ENCODE measurements at regions not wholly inside any gene's neighbourhood (a gene's known extent, or its start where the extent isn't known, plus 50 kb on each side); places are given as distances from the start of the nearest gene placed in this dataset.

GRCh38 chr13:111448504-111448903 lies 128.1 kb downstream of the TEX29 start:
- DNase-seq (ENCODE audit: low spot score) (no peak), FAIRE-seq (no peak)

GRCh38 chr13:111449041-111449440 lies 128.6 kb downstream of the TEX29 start:
- FAIRE-seq (no peak), DNase-seq (ENCODE audit: low spot score) (no peak)

DNA sequence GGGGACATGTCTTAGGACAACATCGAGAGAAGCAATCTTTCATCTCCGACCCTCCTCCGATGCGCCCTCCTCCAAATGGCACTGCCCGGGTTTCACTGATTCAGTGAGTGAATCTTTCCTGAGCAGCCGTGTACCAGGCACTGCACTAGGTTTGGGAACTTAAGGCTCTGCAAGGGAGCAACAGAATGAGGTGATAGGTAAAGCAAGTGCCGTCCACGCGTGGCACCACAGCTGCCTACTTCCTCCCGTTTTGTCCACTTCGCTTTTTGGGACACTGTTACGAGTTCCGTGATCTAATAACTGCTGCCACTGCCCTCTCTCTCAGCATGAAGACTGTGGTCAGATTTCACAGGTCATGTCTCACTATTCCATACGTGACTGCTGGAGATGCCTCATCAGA lies 131.0 kb downstream of the TEX29 start:
- DNase-seq (ENCODE audit: low spot score) (no peak), FAIRE-seq (no peak)

DNA sequence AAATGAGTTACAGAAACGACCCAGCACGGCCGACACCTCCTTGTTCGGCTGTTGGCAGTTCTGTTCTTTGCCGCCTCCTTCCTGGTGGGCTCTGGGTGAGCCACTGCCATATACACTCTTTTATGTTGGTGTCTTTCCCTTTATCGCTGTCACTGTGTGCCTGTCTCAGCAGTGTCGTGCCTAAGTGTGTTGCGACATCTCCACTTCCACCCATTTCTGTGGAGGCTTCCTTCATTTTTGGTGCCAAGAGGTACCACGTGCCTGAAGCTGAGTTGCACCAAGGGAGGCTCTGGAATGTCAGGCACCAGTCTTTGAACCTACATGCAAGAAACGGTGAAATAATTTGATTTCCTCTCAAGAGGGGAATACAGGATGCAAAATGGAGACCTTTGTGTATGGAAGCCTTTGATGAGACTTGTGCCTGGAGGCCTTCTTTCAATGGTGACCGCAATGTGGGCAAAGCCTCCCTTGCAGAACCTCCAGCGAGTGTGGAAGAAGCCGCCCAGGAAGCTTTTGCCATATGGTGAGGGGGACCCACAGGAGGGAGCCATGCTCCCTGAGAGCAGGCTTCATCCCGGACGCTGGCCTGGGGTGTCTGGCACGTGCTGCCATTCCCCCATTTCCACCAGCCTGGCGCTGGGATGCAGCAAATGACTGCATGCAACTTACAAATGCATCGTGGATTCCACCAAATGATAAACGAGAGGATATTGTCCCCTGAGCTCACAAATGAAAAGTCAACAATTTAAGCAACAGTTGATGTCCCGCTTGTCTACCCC lies 136.2 kb downstream of the TEX29 start:
- no peak for FAIRE-seq

GRCh38 chr13:111458001-111458531 lies 137.6 kb downstream of the TEX29 start:
- FAIRE-seq: no peak

More for the DNA sequence above, 136.2 kb downstream of the TEX29 start:
- no peak for DNase-seq (ENCODE audit: low spot score)

DNA sequence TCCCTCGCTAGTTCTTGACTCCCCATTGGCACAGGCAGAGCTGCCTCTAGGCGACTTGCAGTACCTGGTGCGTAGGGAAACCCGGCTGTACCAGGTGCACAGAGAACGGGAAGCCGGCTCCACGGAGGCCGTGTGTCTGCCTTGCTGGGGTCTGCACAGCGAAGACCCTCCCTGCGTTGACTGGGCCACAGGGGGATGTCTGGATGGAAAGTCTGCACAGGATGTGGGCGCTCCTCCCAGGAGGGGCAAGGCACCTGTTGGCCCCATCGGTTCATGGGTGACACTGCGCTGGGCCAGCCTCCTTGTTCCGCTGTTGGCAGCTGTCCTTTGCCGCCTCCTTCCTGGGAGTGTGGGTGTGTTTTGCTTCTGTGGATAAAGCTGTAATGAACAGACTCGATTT lies 138.3 kb downstream of the TEX29 start:
- no peak for DNase-seq (ENCODE audit: low spot score)
- FAIRE-seq: no peak

More at GRCh38 chr13:111458001-111458531, 137.6 kb downstream of the TEX29 start:
- no peak for DNase-seq (ENCODE audit: low spot score)

- no peak for FAIRE-seq
Measured at GRCh38 chr13:111459803-111460547, 139.5 kb downstream of the TEX29 start.

DNA sequence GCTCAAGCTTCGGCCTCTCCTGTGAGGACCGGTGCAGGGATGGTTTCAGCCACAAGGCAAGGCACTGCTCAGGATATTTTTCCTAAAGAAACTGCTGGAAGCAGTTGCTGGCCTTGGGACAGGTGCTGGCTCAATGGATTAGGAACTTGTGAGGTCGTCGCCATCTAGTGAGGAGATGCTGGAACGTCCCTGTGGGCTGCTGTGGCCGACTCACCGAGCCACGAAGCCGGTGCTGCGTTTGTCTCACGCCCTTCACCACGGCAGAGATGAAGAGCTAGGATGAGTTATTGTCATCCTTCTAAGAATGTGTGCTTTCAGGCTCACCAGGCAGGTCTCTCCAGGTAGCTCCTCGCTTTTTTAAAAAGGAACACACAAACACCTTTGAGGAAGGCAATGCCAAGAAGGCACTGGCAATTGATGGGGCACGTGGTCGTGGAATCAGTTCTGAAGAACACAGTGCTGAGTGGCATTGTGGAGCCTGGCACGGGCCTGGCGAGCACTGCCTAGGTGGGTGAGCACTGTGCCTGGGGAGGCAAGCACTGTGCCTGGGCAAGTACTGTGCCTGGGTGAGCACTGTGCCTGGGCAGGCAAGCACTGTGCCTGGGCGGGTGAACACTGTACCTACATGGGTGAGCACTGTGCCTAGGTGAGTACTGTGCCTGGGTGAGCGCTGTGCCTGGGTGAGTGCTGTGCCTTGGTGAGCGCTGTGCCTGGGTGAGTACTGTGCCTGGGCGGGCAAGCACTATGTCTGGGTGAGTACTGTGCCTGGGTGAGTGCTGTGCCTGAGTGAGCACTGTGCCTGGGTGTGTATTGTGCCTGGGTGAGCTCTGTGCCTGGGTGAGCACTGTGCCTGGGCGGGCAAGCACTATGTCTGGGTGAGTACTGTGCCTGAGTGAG lies 140.4 kb downstream of the TEX29 start:
- FAIRE-seq (no peak), DNase-seq (ENCODE audit: low spot score) (no peak)

More at GRCh38 chr13:111459803-111460547, 139.5 kb downstream of the TEX29 start:
- no peak for DNase-seq (ENCODE audit: low spot score)

GRCh38 chr13:111461445-111462149 lies 141.2 kb downstream of the TEX29 start:
- no peak for DNase-seq (ENCODE audit: low spot score)
- FAIRE-seq: no peak

GRCh38 chr13:111462221-111462764 lies 141.9 kb downstream of the TEX29 start:
- FAIRE-seq (no peak), DNase-seq (ENCODE audit: low spot score) (no peak)

DNA sequence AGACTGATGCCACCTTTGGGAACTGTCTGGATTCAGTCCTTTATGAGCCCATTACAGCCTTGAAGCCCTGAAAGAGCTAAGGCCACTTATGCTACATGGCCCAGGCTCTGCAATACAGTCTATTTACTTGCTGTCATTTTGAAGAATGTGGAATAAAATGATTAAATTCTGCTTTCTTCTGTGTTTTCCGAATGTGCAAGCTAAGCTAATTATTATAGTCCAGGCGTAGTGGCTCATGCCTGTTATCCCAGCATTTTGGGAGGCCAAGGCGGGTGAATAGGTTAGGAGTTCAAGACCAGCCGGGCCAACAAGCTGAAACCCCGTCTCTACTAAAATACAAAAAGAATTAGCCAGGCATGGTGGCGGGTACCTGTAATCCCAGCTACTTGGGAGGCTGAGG lies 142.5 kb downstream of the TEX29 start:
- FAIRE-seq: no peak
- DNase-seq (ENCODE audit: low spot score): no peak

GRCh38 chr13:111467111-111467890 lies 146.9 kb downstream of the TEX29 start:
- DNase-seq (ENCODE audit: low spot score): no peak
- no peak for FAIRE-seq

DNA sequence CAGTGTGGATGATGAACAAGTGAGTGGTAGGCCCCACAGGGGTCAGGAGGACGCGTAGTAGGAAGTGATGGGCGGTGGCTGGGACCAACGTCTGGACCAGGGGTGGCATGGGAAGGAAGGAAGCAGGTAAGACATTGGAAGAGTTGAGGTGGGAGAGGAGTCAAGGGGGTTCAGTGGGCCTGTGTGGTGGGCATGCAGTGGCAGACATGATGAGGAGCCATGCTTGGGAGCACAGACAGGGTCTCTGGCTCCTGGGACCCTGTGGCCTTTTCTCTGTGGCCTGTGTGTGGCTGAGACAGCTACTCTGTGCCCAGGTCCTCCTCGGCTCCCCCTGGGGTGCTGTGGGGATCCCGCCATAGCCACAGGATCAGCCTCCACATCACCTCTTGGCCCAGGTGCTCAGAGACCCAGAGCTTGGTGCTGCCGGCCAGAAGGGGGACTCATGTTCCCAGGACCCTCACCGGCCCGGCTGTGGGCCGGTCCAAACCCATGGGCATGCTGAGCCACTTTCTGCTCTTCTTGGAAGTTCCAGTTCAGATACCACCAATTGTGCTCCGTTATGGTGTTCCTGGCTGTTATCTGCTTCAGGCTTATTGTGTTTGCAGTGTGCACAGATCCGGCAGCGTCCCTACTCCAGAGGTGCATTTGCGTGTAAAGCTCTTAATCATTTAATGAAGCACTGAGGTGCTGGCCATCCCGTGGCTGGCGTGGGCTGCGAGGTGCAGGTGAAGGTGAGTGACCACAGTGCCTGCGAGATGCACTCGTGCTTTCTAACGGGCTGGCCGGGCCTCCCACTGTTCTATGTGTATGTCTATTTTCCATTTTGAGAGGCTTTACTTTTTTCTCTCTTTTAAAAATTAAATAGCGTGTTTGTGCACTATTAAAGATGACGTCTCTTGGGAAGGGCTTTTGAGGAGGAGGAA lies 147.9 kb downstream of the TEX29 start:
- no peak for FAIRE-seq
- no peak for DNase-seq (ENCODE audit: low spot score)

DNA sequence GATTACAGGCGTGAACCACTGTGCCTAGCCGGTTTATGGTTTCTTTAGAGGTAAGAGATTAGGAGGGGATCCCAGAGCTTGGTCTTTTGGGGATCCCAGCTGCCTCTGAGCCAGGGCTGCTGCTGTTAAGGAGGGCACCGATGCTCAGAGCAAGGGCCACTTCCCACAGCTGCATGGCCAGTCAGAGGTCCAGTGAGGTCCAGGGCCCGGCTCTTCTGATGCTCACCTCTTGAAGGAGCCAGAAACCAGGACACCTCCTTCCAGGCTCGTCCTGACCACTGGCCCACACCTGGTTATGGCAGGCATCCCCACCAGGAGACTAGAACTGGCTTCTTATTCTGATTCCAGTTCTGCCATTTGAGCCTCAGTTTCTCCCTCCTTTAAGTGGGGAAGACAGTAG lies 149.0 kb downstream of the TEX29 start:
- DNase-seq (ENCODE audit: low spot score) (no peak), FAIRE-seq (no peak)

- FAIRE-seq: no peak
- DNase-seq (ENCODE audit: low spot score): no peak
Measured at GRCh38 chr13:111469916-111470506, 149.6 kb downstream of the TEX29 start.

- no peak for FAIRE-seq
- no peak for DNase-seq (ENCODE audit: low spot score)
Measured at GRCh38 chr13:111470933-111471332, 150.5 kb downstream of the TEX29 start.

DNA sequence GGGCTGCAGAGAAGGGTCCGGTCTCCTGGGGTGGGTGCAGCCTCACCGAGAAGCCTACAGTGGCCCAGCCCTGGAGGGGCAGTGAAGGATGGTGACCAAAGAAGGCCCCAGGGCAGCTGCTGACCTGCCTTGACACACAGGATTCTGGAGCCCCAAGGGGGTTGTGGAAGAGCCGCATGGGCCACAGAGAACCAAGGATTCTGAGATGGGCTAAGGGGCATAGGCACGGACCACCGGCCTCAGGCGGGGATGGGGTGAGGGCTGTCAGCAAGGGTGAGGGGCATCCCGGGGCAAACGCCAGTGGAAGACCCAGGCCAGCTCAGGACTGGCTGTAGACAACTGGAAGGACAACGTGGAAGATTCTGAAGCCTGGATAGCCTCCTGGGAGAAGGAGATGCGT lies 151.6 kb downstream of the TEX29 start:
- no peak for DNase-seq (ENCODE audit: low spot score)

More for the DNA sequence above, 151.6 kb downstream of the TEX29 start:
- no peak for FAIRE-seq
